ENCODE measurements at regions not wholly inside any gene's neighbourhood (a gene's known extent, or its start where the extent isn't known, plus 50 kb on each side); places are given as distances from the start of the nearest gene placed in this dataset. TPM values are rescaled to one million over a fixed set of nuclear protein-coding genes. Genes with fewer than 3 reads are reported as not detected.

DNA sequence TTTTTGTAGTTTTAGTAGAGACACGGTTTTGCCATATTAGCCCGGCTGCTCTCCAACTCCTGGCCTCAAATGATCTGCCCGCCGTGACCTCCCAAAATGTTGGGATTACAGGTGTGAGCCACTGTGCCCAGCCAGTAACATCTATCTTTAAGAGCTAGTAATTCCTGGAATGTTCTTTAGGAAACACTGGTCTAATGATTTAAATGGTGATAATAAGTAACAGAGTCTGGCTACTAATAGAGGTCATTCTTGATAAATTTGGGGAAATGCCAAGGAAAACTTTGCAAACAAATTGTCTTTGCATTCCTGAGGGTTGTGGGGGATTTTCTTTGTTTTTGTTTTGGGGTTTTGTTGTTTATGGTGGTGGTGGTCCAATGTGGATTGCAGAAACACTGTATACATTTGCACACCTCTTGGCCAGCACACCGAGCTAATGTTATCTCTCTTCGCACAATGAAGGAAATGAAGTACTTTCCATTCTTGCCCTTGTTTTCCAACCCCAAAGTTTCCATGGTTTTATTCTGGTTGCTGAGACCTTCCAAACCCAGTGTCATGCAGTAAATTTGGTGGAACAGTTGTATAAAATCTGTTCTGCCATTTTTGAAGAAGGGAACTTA, 51.3 kb upstream of the WIPF3 start:
- no peak for DNase-seq
- no peaks in the 10 kb centered on the region for H3K4me1 Mint-ChIP-seq
- Histone ChIP-seq H3K36me3 (replicated peaks in 1 of 2; ENCODE audit: control extremely low read depth in 1 of 2, control insufficient read depth in 1 of 2, extremely low read depth in 1 of 2, insufficient read depth in 2 of 2, low read length in 1 of 2) (no peaks in the 10 kb centered on the region), H3K4me3 (ENCODE audit: control extremely low read depth in 1 of 5, extremely low read depth in 1 of 5, insufficient read depth in 1 of 5, low read depth in 2 of 5, low read length in 4 of 5) (no peak overlapping the region), H4K20me1 (ENCODE audit: control insufficient read depth, insufficient read depth, low read length, poor library complexity, severe bottlenecking) (no peaks in the 10 kb centered on the region), H2AFZ (ENCODE audit: insufficient read depth, low read depth, low read length, poor library complexity, severe bottlenecking) (no peak overlapping the region), H3K4me2 (replicated peaks; ENCODE audit: low read depth, low read length, poor library complexity, severe bottlenecking) (no peak overlapping the region), H3K27ac (ENCODE audit: low read length in 2 of 2) (no peak overlapping the region), H3K27me3 (replicated peaks in 1 of 4; ENCODE audit: control extremely low read depth in 1 of 4, control insufficient read depth in 3 of 4, insufficient read depth in 4 of 4, low read length in 3 of 4) (peaks cover 0 to 2% (median 0%) of the 10 kb centered on the region in 4 experiments), H3K9ac (ENCODE audit: low read length) (no peak overlapping the region), H3K79me2 (ENCODE audit: control insufficient read depth, insufficient read depth, low read length) (no peaks in the 10 kb centered on the region), H3K9me3 (ENCODE audit: control extremely low read depth in 1 of 3, control insufficient read depth in 2 of 3, insufficient read depth in 1 of 3, low read length in 2 of 3) (no peaks in the 10 kb centered on the region), H3K4me1 (ENCODE audit: control insufficient read depth in 2 of 2, insufficient read depth in 2 of 2, low read length in 2 of 2) (no peaks in the 10 kb centered on the region)
- no peak for TF ChIP-seq EZH2 (IDR thresholded peaks at IDR 0.05; ENCODE audit: borderline replicate concordance, insufficient read depth, low read depth, low read length, poor library complexity, severe bottlenecking)
- TF ChIP-seq, protein P1, sequence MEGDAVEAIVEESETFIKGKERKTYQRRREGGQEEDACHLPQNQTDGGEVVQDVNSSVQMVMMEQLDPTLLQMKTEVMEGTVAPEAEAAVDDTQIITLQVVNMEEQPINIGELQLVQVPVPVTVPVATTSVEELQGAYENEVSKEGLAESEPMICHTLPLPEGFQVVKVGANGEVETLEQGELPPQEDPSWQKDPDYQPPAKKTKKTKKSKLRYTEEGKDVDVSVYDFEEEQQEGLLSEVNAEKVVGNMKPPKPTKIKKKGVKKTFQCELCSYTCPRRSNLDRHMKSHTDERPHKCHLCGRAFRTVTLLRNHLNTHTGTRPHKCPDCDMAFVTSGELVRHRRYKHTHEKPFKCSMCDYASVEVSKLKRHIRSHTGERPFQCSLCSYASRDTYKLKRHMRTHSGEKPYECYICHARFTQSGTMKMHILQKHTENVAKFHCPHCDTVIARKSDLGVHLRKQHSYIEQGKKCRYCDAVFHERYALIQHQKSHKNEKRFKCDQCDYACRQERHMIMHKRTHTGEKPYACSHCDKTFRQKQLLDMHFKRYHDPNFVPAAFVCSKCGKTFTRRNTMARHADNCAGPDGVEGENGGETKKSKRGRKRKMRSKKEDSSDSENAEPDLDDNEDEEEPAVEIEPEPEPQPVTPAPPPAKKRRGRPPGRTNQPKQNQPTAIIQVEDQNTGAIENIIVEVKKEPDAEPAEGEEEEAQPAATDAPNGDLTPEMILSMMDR (IDR thresholded peaks at IDR 0.05): no peak
- ATAC-seq (ENCODE audit: low read depth): no peak
- POLR2A ChIA-PET: no interaction called here
- H3K4me3 Mint-ChIP-seq: no peak overlapping the region
- intact Hi-C loops (cut with micrococcal nuclease): no loop called here
- no peaks in the 10 kb centered on the region for H3K27me3 Mint-ChIP-seq
- H3K27ac Mint-ChIP-seq: no peak overlapping the region
- CTCF ChIA-PET: interaction anchor here (1.5 kb wide), 1 partner anchor 9 kb away, joined by 3 read pairs; no protein-coding TSS in a partner anchor
- no peaks in the 10 kb centered on the region for H3K9me3 Mint-ChIP-seq (ENCODE audit: insufficient read depth)
- 95% methylated on average over 4 of the region's 6 CpGs for WGBS (ENCODE audit: insufficient coverage)

Small RNA genes lying in the stretch of these regions (small RNA-seq; reads per million reads assigned to genes)
- gene MIR550A3 (ENCODE audit: insufficient read length, low read depth, low replicate concordance) (not detected), gene TMSB4XP3 (ENCODE audit: insufficient read length, low read depth, low replicate concordance) (not detected)
